22Rv1 (cell line): ENCODE measurements at regions not wholly inside any gene's neighbourhood (a gene's known extent, or its start where the extent isn't known, plus 50 kb on each side); places are given as distances from the start of the nearest gene placed in this dataset.

ENCODE experiments used
- CTCF ChIP-seq: fragments of 450-650 bp; IDR thresholded peaks from 2 replicates; pipeline ENCODE4 v1.5.1; 2017; ENCODE audit warnings: mild to moderate bottlenecking
- ZFX ChIP-seq: fragments of 450-650 bp; IDR thresholded peaks from 2 replicates; pipeline ENCODE4 v1.6.1; 2017; ENCODE audit warnings: antibody characterized with exemption, borderline replicate concordance

GRCh38 chr13:69619651-69620050 lies 488.0 kb upstream of the ATXN8OS start:
- TF ChIP-seq CTCF, result no peak
- no peak for TF ChIP-seq ZFX
